Fibroblast of skin of right quadriceps (primary cell): ENCODE measurements at regions not wholly inside any gene's neighbourhood (a gene's known extent, or its start where the extent isn't known, plus 50 kb on each side); places are given as distances from the start of the nearest gene placed in this dataset.

Experiments used
- DNase-seq: peaks from one replicate; pipeline ENCODE4 v3.0.0-alpha.2; 2013

GRCh38 chr1:215466361-215466760 lies 100.7 kb upstream of the KCTD3 start:
- no peak for DNase-seq

GRCh38 chr1:215471463-215471862 lies 95.6 kb upstream of the KCTD3 start:
- no peak for DNase-seq

- no peak for DNase-seq
Observed at GRCh38 chr1:215472723-215473122, 94.4 kb upstream of the KCTD3 start.

GRCh38 chr1:215473943-215474342 lies 93.2 kb upstream of the KCTD3 start:
- peak; percentile 54 for DNase-seq

- DNase-seq, result no peak
Observed at GRCh38 chr1:215474940-215475339, 92.2 kb upstream of the KCTD3 start.

- peak; percentile 97 for DNase-seq
Observed at GRCh38 chr1:215475796-215476481, 91.2 kb upstream of the KCTD3 start.

GRCh38 chr1:215476541-215476940 lies 90.6 kb upstream of the KCTD3 start:
- DNase-seq, result peak; percentile 81

GRCh38 chr1:215477632-215478031 lies 89.5 kb upstream of the KCTD3 start:
- DNase-seq, result no peak

GRCh38 chr1:215479567-215479966 lies 87.5 kb upstream of the KCTD3 start:
- DNase-seq, result no peak

- no peak for DNase-seq
Observed at GRCh38 chr1:215482079-215482478, 85.0 kb upstream of the KCTD3 start.

GRCh38 chr1:215484171-215484939 lies 82.7 kb upstream of the KCTD3 start:
- DNase-seq, result peak; percentile 41

GRCh38 chr1:215487466-215487865 lies 79.6 kb upstream of the KCTD3 start:
- DNase-seq, result no peak

GRCh38 chr1:215488850-215489249 lies 78.3 kb upstream of the KCTD3 start:
- no peak for DNase-seq

- DNase-seq, result peak; percentile 63
Observed at GRCh38 chr1:215489771-215490565, 77.1 kb upstream of the KCTD3 start.

GRCh38 chr1:215497528-215497927 lies 69.6 kb upstream of the KCTD3 start:
- DNase-seq, result no peak

GRCh38 chr1:215501496-215501895 lies 65.6 kb upstream of the KCTD3 start:
- no peak for DNase-seq

GRCh38 chr1:215502081-215502480 lies 65.0 kb upstream of the KCTD3 start:
- DNase-seq, result no peak

- peak; percentile 77 for DNase-seq
Observed at GRCh38 chr1:215507119-215507518, 60.0 kb upstream of the KCTD3 start.

GRCh38 chr1:215508311-215508710 lies 58.8 kb upstream of the KCTD3 start:
- DNase-seq, result no peak
